ENCODE measurements at regions not wholly inside any gene's neighbourhood (a gene's known extent, or its start where the extent isn't known, plus 50 kb on each side); places are given as distances from the start of the nearest gene placed in this dataset.
A peak's percentile ranks its signal among the peaks of the same experiment; 100 is the strongest.

DNA sequence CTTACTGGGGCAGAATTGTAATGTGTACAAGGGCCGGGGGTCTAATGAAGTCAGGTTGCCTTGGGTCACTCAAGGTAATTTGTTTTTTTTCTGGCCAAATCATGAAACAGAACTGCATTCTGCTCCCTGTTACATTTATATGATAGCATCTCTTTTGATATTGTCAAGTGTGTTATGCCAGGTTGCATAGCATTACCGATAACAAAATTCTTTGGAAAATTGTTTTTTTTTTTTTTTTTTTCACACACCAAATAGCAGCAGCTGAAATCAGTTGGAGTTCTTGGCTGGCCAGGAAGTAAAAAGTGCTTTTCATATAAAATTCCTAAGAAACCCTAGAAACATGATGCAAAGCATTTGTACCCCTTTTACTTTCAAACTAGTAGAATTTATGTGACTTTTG lies 282.6 kb upstream of the FN1 start:
- H3K9me3 ChIP-seq (ENCODE audit: low read depth, low read length) = no peaks in the 10 kb centered on the region
- H3K27ac ChIP-seq (ENCODE audit: low read depth, low read length) = peak overlapping the region; percentile 93
- no peaks in the 10 kb centered on the region for H3K27me3 ChIP-seq (ENCODE audit: insufficient read depth, low read length)
- H2AFZ ChIP-seq (ENCODE audit: low read length) = no peak overlapping the region
- peak overlapping the region; percentile 74 for H3K4me2 ChIP-seq (ENCODE audit: insufficient read depth, low read length)
- peaks cover 56% of the 10 kb centered on the region for H3K4me1 ChIP-seq (ENCODE audit: insufficient read depth, low read length)
- H3K4me3 ChIP-seq (ENCODE audit: insufficient read depth, low read length) = peak overlapping the region; percentile 60
- peaks cover 5% of the 10 kb centered on the region for H3K36me3 ChIP-seq (ENCODE audit: insufficient read depth, low read length)
- TF ChIP-seq, protein P1, sequence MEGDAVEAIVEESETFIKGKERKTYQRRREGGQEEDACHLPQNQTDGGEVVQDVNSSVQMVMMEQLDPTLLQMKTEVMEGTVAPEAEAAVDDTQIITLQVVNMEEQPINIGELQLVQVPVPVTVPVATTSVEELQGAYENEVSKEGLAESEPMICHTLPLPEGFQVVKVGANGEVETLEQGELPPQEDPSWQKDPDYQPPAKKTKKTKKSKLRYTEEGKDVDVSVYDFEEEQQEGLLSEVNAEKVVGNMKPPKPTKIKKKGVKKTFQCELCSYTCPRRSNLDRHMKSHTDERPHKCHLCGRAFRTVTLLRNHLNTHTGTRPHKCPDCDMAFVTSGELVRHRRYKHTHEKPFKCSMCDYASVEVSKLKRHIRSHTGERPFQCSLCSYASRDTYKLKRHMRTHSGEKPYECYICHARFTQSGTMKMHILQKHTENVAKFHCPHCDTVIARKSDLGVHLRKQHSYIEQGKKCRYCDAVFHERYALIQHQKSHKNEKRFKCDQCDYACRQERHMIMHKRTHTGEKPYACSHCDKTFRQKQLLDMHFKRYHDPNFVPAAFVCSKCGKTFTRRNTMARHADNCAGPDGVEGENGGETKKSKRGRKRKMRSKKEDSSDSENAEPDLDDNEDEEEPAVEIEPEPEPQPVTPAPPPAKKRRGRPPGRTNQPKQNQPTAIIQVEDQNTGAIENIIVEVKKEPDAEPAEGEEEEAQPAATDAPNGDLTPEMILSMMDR (IDR thresholded peaks at IDR 0.05; ENCODE audit: extremely low read depth, low read depth, low read length) = no peak
- DNase-seq (ENCODE audit: insufficient read length, low spot score, missing footprints) = no peak
- peaks cover 4% of the 10 kb centered on the region for H3K79me2 ChIP-seq (ENCODE audit: insufficient read depth, low read length)
- H4K20me1 ChIP-seq (ENCODE audit: insufficient read depth, low read length) = no peaks in the 10 kb centered on the region

DNA sequence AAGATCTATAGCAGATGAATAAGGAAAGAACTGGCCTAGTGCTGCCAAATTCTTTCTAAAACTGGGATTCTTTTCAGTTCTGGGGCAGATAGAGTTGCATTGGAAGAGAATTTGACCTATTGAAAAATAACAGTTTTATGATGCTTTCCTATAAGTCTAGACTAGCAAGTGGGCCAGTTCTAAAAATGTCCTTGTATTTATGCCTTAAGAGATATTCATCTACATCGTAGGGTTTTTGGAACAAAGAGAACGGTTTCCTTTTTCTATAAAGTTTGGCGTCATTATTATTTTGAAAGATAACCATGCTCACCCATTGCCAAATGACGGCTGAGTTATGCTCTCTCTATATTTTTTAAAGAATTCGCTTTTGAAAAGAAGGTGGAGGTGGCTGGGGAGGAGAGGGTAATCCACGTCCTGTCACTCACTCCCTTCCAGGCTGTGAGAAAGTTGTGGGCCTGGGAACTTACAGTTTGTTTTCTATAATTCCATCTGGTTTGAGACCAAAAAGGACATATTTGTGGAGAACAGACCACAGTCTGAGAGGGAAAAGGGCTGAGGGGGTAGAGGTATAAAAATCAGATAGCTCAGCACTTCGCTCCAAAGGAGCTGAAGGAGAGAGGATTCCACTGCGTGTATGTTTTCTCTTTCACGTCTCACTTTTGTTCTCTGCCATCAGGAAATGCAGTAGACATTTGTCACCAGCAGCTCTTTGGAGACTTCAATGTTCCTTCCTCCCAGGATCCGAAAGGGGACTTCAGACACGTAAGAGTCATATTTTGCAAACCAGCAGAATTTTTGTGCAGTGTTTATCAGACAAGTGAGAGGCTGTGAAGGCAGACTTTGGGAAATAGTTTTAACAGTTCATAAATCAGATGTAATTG lies 281.9 kb upstream of the FN1 start:
- Histone ChIP-seq H3K9me3 (ENCODE audit: low read depth, low read length) (no peaks in the 10 kb centered on the region), H3K27me3 (ENCODE audit: insufficient read depth, low read length) (no peaks in the 10 kb centered on the region), H2AFZ (ENCODE audit: low read length) (no peak overlapping the region), H3K79me2 (ENCODE audit: insufficient read depth, low read length) (peaks cover 4% of the 10 kb centered on the region), H3K27ac (ENCODE audit: low read depth, low read length) (peak overlapping the region; percentile 93), H4K20me1 (ENCODE audit: insufficient read depth, low read length) (no peaks in the 10 kb centered on the region), H3K4me3 (ENCODE audit: insufficient read depth, low read length) (peak overlapping the region; percentile 60), H3K4me1 (ENCODE audit: insufficient read depth, low read length) (peaks cover 56% of the 10 kb centered on the region), H3K36me3 (ENCODE audit: insufficient read depth, low read length) (peaks cover 5% of the 10 kb centered on the region), H3K4me2 (ENCODE audit: insufficient read depth, low read length) (peak overlapping the region; percentile 74)
- no peak for DNase-seq (ENCODE audit: insufficient read length, low spot score, missing footprints)
- TF ChIP-seq, protein P1 (IDR thresholded peaks at IDR 0.05; ENCODE audit: extremely low read depth, low read depth, low read length) = no peak

DNA sequence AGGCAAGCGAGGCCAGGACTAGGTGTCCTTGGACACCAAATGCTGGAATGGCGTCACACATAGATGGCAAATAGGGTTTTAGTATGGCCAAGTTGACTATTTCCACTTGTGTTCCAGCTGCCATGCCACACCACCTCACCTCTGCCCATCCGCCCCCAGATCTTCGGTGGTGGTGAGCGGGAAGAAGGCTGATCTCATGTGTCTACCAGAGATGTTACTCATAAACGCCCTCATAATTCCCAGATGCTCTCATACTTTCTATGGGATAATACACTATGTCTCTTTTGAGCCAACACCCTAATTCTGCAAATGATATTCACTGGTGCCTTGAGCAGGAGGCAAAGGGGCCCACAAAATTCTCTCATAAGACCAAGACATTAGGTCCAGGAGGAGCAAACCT lies 281.1 kb upstream of the FN1 start:
- Histone ChIP-seq H3K9me3 (ENCODE audit: low read depth, low read length) (no peaks in the 10 kb centered on the region), H3K79me2 (ENCODE audit: insufficient read depth, low read length) (peaks cover 4% of the 10 kb centered on the region), H3K36me3 (ENCODE audit: insufficient read depth, low read length) (peaks cover 5% of the 10 kb centered on the region), H3K27ac (ENCODE audit: low read depth, low read length) (peak overlapping the region; percentile 93), H4K20me1 (ENCODE audit: insufficient read depth, low read length) (no peaks in the 10 kb centered on the region), H3K4me3 (ENCODE audit: insufficient read depth, low read length) (no peak overlapping the region), H2AFZ (ENCODE audit: low read length) (no peak overlapping the region), H3K27me3 (ENCODE audit: insufficient read depth, low read length) (no peaks in the 10 kb centered on the region), H3K4me2 (ENCODE audit: insufficient read depth, low read length) (peak overlapping the region; percentile 74), H3K4me1 (ENCODE audit: insufficient read depth, low read length) (peaks cover 56% of the 10 kb centered on the region)
- no peak for DNase-seq (ENCODE audit: insufficient read length, low spot score, missing footprints)
- TF ChIP-seq, protein P1 (IDR thresholded peaks at IDR 0.05; ENCODE audit: extremely low read depth, low read depth, low read length) = no peak

Data from osteoblast (primary cell).